WTC11 (cell line): ENCODE measurements at regions not wholly inside any gene's neighbourhood (a gene's known extent, or its start where the extent isn't known, plus 50 kb on each side); places are given as distances from the start of the nearest gene placed in this dataset.

Experiments
- CTCF ChIP-seq: fragments of 200-600 bp; IDR thresholded peaks from 2 replicates; pipeline ENCODE4 v1.8.0; 2022; ENCODE audit warnings: antibody characterized with exemption
- MXD4 ChIP-seq: fragments of 250-450 bp; sonication (Bioruptor Pico); IDR thresholded peaks from 2 replicates; pipeline ENCODE4 v1.8.0; 2021; ENCODE audit warnings: mild to moderate bottlenecking, moderate library complexity, borderline replicate concordance
- ZNF512 ChIP-seq: sonication (generic); formaldehyde crosslinking; IDR thresholded peaks from 2 replicates; pipeline ENCODE4 v1.8.1; 2022; ENCODE audit warnings: missing genetic modification reagents, borderline replicate concordance

GRCh38 chr2:66665124-66665984 is 230.4 kb downstream of the MEIS1 start:
- TF ChIP-seq CTCF (no peak), MXD4 (no peak), ZNF512 (CRISPR knock-in tag) (no peak)
